SK-N-MC (cell line): ENCODE measurements at regions not wholly inside any gene's neighbourhood (a gene's known extent, or its start where the extent isn't known, plus 50 kb on each side); places are given as distances from the start of the nearest gene placed in this dataset.

Experiments
- EZH2 ChIP-seq: fragments of 200-600 bp; sonication (generic); IDR thresholded peaks from one replicate; pipeline ENCODE4 v1.6.1; 2017; ENCODE audit warnings: antibody characterized with exemption
- FOXP2 ChIP-seq: optimal IDR thresholded peaks from 2 replicates; pipeline ENCODE3; 2011; ENCODE audit warnings: mild to moderate bottlenecking, moderate library complexity; ENCODE audit not compliant: insufficient read depth; ENCODE audit errors: extremely low read length, control extremely low read depth
- POLR2AphosphoS5 ChIP-seq: IDR thresholded peaks from 2 replicates; pipeline ENCODE4 v1.6.1; 2012; ENCODE audit warnings: mild to moderate bottlenecking, low read depth, low read length, borderline replicate concordance

- no peak for TF ChIP-seq EZH2
- TF ChIP-seq POLR2AphosphoS5 = no peak
- no peak for TF ChIP-seq FOXP2
These were observed 131.6 kb upstream of the SGO1 start for GRCh38 chr3:20317616-20318015.
